ENCODE measurements at regions not wholly inside any gene's neighbourhood (a gene's known extent, or its start where the extent isn't known, plus 50 kb on each side); places are given as distances from the start of the nearest gene placed in this dataset.

DNA sequence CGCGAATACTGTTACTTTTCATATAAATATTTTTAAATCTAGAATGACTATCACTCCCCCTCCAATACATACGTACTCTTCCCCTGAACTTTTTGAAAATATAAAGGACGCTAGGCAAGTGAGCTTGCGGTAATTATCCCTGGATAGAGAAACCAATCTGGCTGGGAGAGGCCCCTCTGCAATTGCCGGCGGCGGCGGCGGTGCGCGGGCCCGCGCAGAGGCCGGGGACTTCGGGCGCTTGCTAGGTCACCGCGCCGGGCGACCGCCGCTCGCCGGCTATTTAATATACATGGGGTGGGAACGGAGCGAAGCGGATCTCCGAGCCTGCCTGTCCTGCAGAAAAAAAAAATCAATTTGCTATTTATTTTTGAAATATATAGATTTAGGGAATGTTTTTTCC, 416.3 kb upstream of the ESRRG start:
- no peak for TF ChIP-seq SIN3A (IDR thresholded peaks at IDR 0.05; ENCODE audit: borderline replicate concordance, insufficient read depth, low read length)
- TF ChIP-seq, protein P1, sequence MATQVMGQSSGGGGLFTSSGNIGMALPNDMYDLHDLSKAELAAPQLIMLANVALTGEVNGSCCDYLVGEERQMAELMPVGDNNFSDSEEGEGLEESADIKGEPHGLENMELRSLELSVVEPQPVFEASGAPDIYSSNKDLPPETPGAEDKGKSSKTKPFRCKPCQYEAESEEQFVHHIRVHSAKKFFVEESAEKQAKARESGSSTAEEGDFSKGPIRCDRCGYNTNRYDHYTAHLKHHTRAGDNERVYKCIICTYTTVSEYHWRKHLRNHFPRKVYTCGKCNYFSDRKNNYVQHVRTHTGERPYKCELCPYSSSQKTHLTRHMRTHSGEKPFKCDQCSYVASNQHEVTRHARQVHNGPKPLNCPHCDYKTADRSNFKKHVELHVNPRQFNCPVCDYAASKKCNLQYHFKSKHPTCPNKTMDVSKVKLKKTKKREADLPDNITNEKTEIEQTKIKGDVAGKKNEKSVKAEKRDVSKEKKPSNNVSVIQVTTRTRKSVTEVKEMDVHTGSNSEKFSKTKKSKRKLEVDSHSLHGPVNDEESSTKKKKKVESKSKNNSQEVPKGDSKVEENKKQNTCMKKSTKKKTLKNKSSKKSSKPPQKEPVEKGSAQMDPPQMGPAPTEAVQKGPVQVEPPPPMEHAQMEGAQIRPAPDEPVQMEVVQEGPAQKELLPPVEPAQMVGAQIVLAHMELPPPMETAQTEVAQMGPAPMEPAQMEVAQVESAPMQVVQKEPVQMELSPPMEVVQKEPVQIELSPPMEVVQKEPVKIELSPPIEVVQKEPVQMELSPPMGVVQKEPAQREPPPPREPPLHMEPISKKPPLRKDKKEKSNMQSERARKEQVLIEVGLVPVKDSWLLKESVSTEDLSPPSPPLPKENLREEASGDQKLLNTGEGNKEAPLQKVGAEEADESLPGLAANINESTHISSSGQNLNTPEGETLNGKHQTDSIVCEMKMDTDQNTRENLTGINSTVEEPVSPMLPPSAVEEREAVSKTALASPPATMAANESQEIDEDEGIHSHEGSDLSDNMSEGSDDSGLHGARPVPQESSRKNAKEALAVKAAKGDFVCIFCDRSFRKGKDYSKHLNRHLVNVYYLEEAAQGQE (IDR thresholded peaks at IDR 0.05; ENCODE audit: insufficient read depth in 1 of 2, low read depth in 2 of 2, low read length in 2 of 2): no peak
- TF ChIP-seq POLR2AphosphoS5 (IDR thresholded peaks at IDR 0.05; ENCODE audit: low read depth, low read length): no peak
- TF ChIP-seq TAF1 (IDR thresholded peaks at IDR 0.05; ENCODE audit: borderline replicate concordance, insufficient read depth, low read length): no peak
- TF ChIP-seq FOXP2 (optimal IDR thresholded peaks at IDR 0.05; ENCODE audit: borderline replicate concordance, extremely low read depth, extremely low read length, insufficient read depth): no peak

GRCh38 chr1:217138799-217139466, 415.7 kb upstream of the ESRRG start:
- no peak for TF ChIP-seq POLR2AphosphoS5 (IDR thresholded peaks at IDR 0.05; ENCODE audit: low read depth, low read length)
- TF ChIP-seq TAF1 (IDR thresholded peaks at IDR 0.05; ENCODE audit: borderline replicate concordance, insufficient read depth, low read length): no peak
- TF ChIP-seq, protein P1 (IDR thresholded peaks at IDR 0.05; ENCODE audit: insufficient read depth in 1 of 2, low read depth in 2 of 2, low read length in 2 of 2): no peak
- TF ChIP-seq FOXP2 (optimal IDR thresholded peaks at IDR 0.05; ENCODE audit: borderline replicate concordance, extremely low read depth, extremely low read length, insufficient read depth): no peak
- no peak for TF ChIP-seq SIN3A (IDR thresholded peaks at IDR 0.05; ENCODE audit: borderline replicate concordance, insufficient read depth, low read length)

GRCh38 chr1:217138173-217138765, 415.0 kb upstream of the ESRRG start:
- no peak for TF ChIP-seq FOXP2 (optimal IDR thresholded peaks at IDR 0.05; ENCODE audit: borderline replicate concordance, extremely low read depth, extremely low read length, insufficient read depth)
- TF ChIP-seq POLR2AphosphoS5 (IDR thresholded peaks at IDR 0.05; ENCODE audit: low read depth, low read length): no peak
- TF ChIP-seq, protein P1 (IDR thresholded peaks at IDR 0.05; ENCODE audit: insufficient read depth in 1 of 2, low read depth in 2 of 2, low read length in 2 of 2): no peak
- TF ChIP-seq SIN3A (IDR thresholded peaks at IDR 0.05; ENCODE audit: borderline replicate concordance, insufficient read depth, low read length): no peak
- TF ChIP-seq TAF1 (IDR thresholded peaks at IDR 0.05; ENCODE audit: borderline replicate concordance, insufficient read depth, low read length): no peak

- TF ChIP-seq POLR2AphosphoS5 (IDR thresholded peaks at IDR 0.05; ENCODE audit: low read depth, low read length): no peak
- no peak for TF ChIP-seq SIN3A (IDR thresholded peaks at IDR 0.05; ENCODE audit: borderline replicate concordance, insufficient read depth, low read length)
- TF ChIP-seq TAF1 (IDR thresholded peaks at IDR 0.05; ENCODE audit: borderline replicate concordance, insufficient read depth, low read length): no peak
- no peak for TF ChIP-seq FOXP2 (optimal IDR thresholded peaks at IDR 0.05; ENCODE audit: borderline replicate concordance, extremely low read depth, extremely low read length, insufficient read depth)
- TF ChIP-seq, protein P1 (IDR thresholded peaks at IDR 0.05; ENCODE audit: insufficient read depth in 1 of 2, low read depth in 2 of 2, low read length in 2 of 2): no peak
Observed at GRCh38 chr1:217137210-217137881, 414.1 kb upstream of the ESRRG start.

All from PFSK-1 (cell line).